WERI-Rb-1 (cell line): ENCODE measurements at regions not wholly inside any gene's neighbourhood (a gene's known extent, or its start where the extent isn't known, plus 50 kb on each side); places are given as distances from the start of the nearest gene placed in this dataset.
"Not testable (repeated sequence)": the region's sequence is repeated elsewhere in the genome, so short reads cannot be mapped to it uniquely, and the experiment has no call there.

Source experiments
- DNase-seq: peaks from one replicate; pipeline ENCODE4 v3.0.0-alpha.2; 2020
- H3K27ac ChIP-seq: fragments of 250-450 bp; sonication (Bioruptor Pico); 2 replicates; pipeline ENCODE4 v1.5.1; 2020; ENCODE audit warnings: mild to moderate bottlenecking, moderate library complexity
- H3K27me3 ChIP-seq: fragments of 250-450 bp; sonication (Bioruptor Pico); 2 replicates; pipeline ENCODE4 v1.5.1; 2021; ENCODE audit warnings: mild to moderate bottlenecking, low read depth, moderate library complexity; ENCODE audit not compliant: insufficient read depth, severe bottlenecking
- H3K36me3 ChIP-seq: fragments of 250-450 bp; sonication (Bioruptor Pico); 2 replicates; pipeline ENCODE4 v1.5.1; 2020; ENCODE audit warnings: mild to moderate bottlenecking, moderate library complexity
- H3K4me3 ChIP-seq: 2 replicates; pipeline ENCODE4 v1.5.1; 2011; ENCODE audit warnings: low read depth, mild to moderate bottlenecking, control low read depth, low read length
- H3K9me3 ChIP-seq: fragments of 250-450 bp; sonication (Bioruptor Pico); 2 replicates; pipeline ENCODE4 v1.5.1; 2021; ENCODE audit warnings: mild to moderate bottlenecking, moderate library complexity; ENCODE audit not compliant: severe bottlenecking
- TF ChIP-seq, protein P1 (sequence below): IDR thresholded peaks from 2 replicates; pipeline ENCODE4 v1.5.1; 2011; ENCODE audit warnings: low read depth, mild to moderate bottlenecking, control low read depth, inconsistent platforms, low read length

DNA sequence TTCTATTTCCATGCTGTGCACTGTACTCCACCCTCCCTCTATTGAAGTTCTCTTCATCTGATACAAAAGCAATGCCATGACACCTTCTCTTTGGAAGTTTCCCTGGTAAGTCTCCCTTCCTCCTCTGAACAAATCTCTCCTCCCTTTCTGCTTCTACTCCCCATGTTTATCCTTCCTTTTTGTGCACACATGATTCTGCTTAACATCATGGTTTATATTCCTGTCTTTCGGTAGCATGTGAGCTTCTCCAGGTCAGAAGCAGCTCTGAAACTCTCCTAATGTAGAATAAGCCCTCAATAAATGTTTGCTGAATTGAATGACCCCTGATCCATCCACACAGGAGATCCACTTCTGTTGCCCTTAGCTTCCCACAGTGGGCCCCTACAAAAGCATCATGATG is 328.6 kb downstream of the PLPP3 start:
- Histone ChIP-seq H3K9me3 (no peaks in the 10 kb centered on the region), H3K4me3 (no peak overlapping the region), H3K36me3 (no peaks in the 10 kb centered on the region), H3K27me3 (no peaks in the 10 kb centered on the region), H3K27ac (no peak overlapping the region)
- DNase-seq, result no peak
- TF ChIP-seq, protein P1, sequence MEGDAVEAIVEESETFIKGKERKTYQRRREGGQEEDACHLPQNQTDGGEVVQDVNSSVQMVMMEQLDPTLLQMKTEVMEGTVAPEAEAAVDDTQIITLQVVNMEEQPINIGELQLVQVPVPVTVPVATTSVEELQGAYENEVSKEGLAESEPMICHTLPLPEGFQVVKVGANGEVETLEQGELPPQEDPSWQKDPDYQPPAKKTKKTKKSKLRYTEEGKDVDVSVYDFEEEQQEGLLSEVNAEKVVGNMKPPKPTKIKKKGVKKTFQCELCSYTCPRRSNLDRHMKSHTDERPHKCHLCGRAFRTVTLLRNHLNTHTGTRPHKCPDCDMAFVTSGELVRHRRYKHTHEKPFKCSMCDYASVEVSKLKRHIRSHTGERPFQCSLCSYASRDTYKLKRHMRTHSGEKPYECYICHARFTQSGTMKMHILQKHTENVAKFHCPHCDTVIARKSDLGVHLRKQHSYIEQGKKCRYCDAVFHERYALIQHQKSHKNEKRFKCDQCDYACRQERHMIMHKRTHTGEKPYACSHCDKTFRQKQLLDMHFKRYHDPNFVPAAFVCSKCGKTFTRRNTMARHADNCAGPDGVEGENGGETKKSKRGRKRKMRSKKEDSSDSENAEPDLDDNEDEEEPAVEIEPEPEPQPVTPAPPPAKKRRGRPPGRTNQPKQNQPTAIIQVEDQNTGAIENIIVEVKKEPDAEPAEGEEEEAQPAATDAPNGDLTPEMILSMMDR, result no peak

DNA sequence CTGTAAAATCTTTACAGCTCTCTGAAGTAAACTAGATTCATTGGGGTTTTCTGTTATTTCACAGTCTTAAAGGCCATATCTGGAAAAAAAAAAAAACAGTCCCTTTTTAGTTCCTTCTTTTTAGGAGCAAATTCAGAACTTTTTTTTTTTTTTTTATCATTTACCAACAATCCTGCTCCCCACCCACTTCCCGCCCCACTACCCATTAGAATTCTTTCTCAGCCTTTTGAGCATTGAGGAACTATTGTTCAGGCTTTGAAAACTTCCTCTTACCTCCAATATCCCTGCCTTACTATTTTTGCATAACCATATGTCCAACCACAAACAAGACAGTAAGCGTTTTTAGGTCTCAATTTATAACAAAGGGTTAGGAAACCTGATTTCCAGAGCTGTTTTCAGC is 330.1 kb downstream of the PLPP3 start:
- no peaks in the 10 kb centered on the region for H3K36me3 ChIP-seq
- H3K4me3 ChIP-seq, result no peak overlapping the region
- H3K9me3 ChIP-seq, result no peaks in the 10 kb centered on the region
- no peak overlapping the region for H3K27ac ChIP-seq
- DNase-seq, result no peak
- TF ChIP-seq, protein P1, result no peak
- no peaks in the 10 kb centered on the region for H3K27me3 ChIP-seq

DNA sequence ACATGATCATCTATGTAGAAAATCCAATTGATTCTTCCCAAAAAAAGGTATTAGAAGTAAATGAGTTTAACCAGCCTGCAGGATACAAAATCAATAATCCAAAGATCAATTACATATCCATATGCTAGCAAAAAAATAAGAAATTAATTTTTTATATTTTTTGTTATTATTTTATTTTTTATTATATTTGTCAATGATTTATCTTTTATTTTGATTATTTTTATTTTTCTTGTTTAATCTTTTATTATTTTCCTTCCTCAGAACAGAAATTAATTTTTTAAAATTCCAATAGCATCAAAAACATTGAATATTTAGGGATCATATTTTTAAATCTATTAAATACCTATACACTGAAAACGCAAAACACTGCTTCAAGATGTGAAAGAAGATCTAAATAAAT is 331.2 kb downstream of the PLPP3 start:
- no peaks in the 10 kb centered on the region for H3K36me3 ChIP-seq
- H3K27ac ChIP-seq, result no peak overlapping the region
- DNase-seq, result no peak
- H3K27me3 ChIP-seq, result no peaks in the 10 kb centered on the region
- H3K9me3 ChIP-seq, result no peaks in the 10 kb centered on the region
- TF ChIP-seq, protein P1, result no peak
- H3K4me3 ChIP-seq, result no peak overlapping the region

DNA sequence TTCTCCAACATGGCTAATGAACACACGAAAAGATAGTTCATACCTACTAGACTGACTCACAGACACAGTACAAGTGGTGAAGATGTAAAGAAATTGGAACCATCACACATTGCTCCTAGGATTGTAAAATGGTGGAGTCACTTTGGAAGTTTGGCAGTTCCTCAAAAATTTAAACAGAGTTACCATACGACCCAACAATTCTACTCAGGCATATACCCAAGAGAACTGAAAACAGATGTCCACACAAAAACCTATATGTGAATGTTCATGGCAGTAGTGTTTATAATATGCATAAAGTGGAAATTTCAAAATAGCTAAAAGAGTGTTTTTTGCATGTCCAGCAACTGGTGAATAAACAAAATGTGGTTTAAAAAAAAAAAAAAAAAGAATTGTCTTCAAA is 332.6 kb downstream of the PLPP3 start:
- not testable (repeated sequence) for H3K27ac ChIP-seq, H3K36me3 ChIP-seq, DNase-seq

DNA sequence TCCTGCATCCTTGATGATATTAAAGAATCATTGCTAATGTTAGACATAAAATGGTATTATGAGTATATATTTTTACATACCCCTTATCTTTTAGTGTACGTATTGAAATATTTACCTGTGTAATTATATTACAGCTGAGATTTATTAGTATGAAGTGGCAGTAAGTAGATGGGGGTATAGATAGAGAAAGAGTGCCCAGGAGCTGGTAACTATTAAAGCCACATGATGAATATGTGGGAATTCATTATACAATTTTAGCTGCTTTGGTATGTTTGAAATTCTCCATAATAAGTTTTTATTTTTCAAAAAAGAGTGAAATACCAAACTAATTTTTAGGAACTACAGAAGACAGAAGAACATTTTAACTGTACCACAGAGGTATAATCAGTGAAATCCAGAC is 339.0 kb downstream of the PLPP3 start:
- TF ChIP-seq, protein P1, result no peak
- H3K27me3 ChIP-seq, result no peaks in the 10 kb centered on the region
- H3K4me3 ChIP-seq, result no peak overlapping the region
- H3K36me3 ChIP-seq, result no peaks in the 10 kb centered on the region
- H3K9me3 ChIP-seq, result peaks cover 5% of the 10 kb centered on the region
- DNase-seq, result no peak
- no peak overlapping the region for H3K27ac ChIP-seq

More for the DNA sequence above, 332.6 kb downstream of the PLPP3 start:
- H3K27me3 ChIP-seq, H3K9me3 ChIP-seq, H3K4me3 ChIP-seq: not testable (repeated sequence)

DNA sequence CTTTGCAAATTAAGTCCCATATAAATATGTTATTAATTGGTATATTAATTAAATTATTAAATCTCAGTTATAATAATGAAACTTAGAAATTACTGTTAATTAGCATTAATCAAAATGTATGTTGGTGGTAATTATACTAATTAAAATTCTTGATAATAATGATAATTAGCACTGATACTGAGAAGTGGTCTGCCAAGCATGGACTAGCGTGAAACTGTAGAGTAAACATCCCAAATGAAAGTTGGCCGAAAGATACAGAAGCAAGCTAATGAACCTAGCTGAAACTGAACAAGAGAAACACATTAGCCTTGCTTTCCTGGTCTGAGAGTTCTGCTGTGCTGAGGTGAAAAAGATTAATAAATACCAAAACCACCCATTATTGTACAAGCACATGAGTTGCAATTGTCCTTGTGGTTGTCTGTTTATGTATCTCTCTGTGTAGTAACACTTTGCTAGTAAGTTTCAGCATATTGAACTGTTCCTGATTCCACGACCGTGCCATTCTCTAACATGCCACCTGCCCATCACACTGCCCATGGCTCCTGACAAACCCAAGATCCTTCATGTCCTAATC is 341.8 kb downstream of the PLPP3 start:
- TF ChIP-seq, protein P1, result no peak

More for the DNA sequence above, 341.8 kb downstream of the PLPP3 start:
- Histone ChIP-seq H3K4me3 (no peak overlapping the region), H3K9me3 (peaks cover 5% of the 10 kb centered on the region), H3K27me3 (no peaks in the 10 kb centered on the region), H3K36me3 (no peaks in the 10 kb centered on the region), H3K27ac (no peak overlapping the region)
- DNase-seq, result no peak
